ENCODE measurements at regions not wholly inside any gene's neighbourhood (a gene's known extent, or its start where the extent isn't known, plus 50 kb on each side); places are given as distances from the start of the nearest gene placed in this dataset.
"Not testable (repeated sequence)": the region's sequence is repeated elsewhere in the genome, so short reads cannot be mapped to it uniquely, and the experiment has no call there.

- no peaks in the 10 kb centered on the region for H3K9me3 ChIP-seq
- H3K36me3 ChIP-seq, result no peaks in the 10 kb centered on the region
- no peaks in the 10 kb centered on the region for H3K27me3 ChIP-seq
- TF ChIP-seq CTCF (IDR thresholded peaks at IDR 0.05), result no peak
- TF ChIP-seq POLR2A (IDR thresholded peaks at IDR 0.05), result no peak
- DNase-seq, result no peak
- H3K27ac ChIP-seq, result no peak overlapping the region
- no peaks in the 10 kb centered on the region for H3K4me1 ChIP-seq
- no peak overlapping the region for H3K4me3 ChIP-seq
These were observed 213.0 kb upstream of the PDE3A start for GRCh38 chr12:20155374-20155773.

- H3K9me3 ChIP-seq, DNase-seq, H3K4me1 ChIP-seq, H3K4me3 ChIP-seq, H3K27ac ChIP-seq, H3K36me3 ChIP-seq, H3K27me3 ChIP-seq: not testable (repeated sequence)
These were observed 207.4 kb upstream of the PDE3A start for GRCh38 chr12:20160899-20161298.

- H3K4me1 ChIP-seq, result no peaks in the 10 kb centered on the region
- TF ChIP-seq POLR2A (IDR thresholded peaks at IDR 0.05) (no peak), CTCF (IDR thresholded peaks at IDR 0.05) (no peak)
These were observed 193.7 kb upstream of the PDE3A start for GRCh38 chr12:20174528-20175175.

GRCh38 chr12:20175704-20176388, 192.5 kb upstream of the PDE3A start:
- H3K9me3 ChIP-seq, result no peaks in the 10 kb centered on the region
- H3K27ac ChIP-seq, result no peak overlapping the region
- H3K27me3 ChIP-seq, result no peaks in the 10 kb centered on the region
- no peak for TF ChIP-seq CTCF (IDR thresholded peaks at IDR 0.05)
- TF ChIP-seq POLR2A (IDR thresholded peaks at IDR 0.05), result no peak
- H3K4me1 ChIP-seq, result no peaks in the 10 kb centered on the region
- no peaks in the 10 kb centered on the region for H3K36me3 ChIP-seq
- DNase-seq, result no peak
- no peak overlapping the region for H3K4me3 ChIP-seq

More at GRCh38 chr12:20174528-20175175, 193.7 kb upstream of the PDE3A start:
- Histone ChIP-seq H3K27ac (no peak overlapping the region), H3K4me3 (no peak overlapping the region), H3K9me3 (no peaks in the 10 kb centered on the region), H3K36me3 (no peaks in the 10 kb centered on the region), H3K27me3 (no peaks in the 10 kb centered on the region)
- DNase-seq, result no peak

DNA sequence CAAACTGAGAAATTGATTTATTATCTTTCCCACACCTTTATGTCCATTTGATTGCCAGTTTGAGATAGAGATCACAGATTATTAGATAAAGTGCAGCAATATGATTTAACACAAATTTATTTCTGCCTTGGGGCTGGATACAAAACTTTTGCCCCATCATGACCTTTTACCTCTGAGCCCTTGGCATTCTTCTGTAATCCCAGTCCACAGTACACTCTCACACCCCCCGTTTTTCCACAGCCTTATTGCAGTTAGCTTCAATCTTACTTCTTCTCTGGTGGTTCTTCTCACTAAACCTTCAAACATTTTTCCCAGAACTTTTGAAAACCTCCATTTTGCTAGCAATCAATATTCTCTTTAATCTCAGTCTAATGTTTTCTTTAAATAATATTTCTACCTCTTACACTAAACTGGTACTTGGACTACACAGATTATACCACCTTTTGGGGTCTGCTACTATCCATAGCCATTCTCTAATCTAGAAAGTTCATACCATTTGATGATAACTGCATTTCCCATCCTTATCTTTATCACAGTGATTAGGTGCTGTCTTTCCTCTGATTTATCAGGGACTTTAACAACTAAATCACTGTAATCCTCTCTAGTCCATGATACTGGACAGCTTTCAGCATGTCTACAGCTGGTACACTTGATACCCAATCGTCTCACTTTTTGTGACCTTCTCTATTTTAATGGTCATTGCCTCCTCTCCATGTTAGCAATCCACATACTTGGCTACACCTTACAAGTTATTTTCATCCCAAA, 186.7 kb upstream of the PDE3A start:
- TF ChIP-seq CTCF (IDR thresholded peaks at IDR 0.05), result no peak
- no peak for TF ChIP-seq POLR2A (IDR thresholded peaks at IDR 0.05)

GRCh38 chr12:20183563-20183962, 184.8 kb upstream of the PDE3A start:
- Histone ChIP-seq H3K36me3 (no peaks in the 10 kb centered on the region), H3K4me1 (no peaks in the 10 kb centered on the region), H3K9me3 (no peaks in the 10 kb centered on the region), H3K27ac (no peak overlapping the region), H3K27me3 (no peaks in the 10 kb centered on the region), H3K4me3 (no peak overlapping the region)
- DNase-seq, result no peak
- TF ChIP-seq POLR2A (IDR thresholded peaks at IDR 0.05) (no peak), CTCF (IDR thresholded peaks at IDR 0.05) (no peak)

More for the DNA sequence above, 186.7 kb upstream of the PDE3A start:
- Histone ChIP-seq H3K36me3 (no peaks in the 10 kb centered on the region), H3K4me3 (no peak overlapping the region), H3K27me3 (no peaks in the 10 kb centered on the region), H3K27ac (no peak overlapping the region), H3K4me1 (no peaks in the 10 kb centered on the region), H3K9me3 (no peaks in the 10 kb centered on the region)
- DNase-seq, result no peak

All from Peyer's patch (tissue), 4 donors.